Thyroid gland (tissue), 4 donors: ENCODE measurements at regions not wholly inside any gene's neighbourhood (a gene's known extent, or its start where the extent isn't known, plus 50 kb on each side); places are given as distances from the start of the nearest gene placed in this dataset.

ENCODE experiments used
- POLR2A ChIP-seq, 2 donors: fragments of 450-650 bp; IDR thresholded peaks; one replicate each; pipeline ENCODE4 v1.6.1; 2017; ENCODE audit warnings: antibody characterized with exemption in 2 of 2, mild to moderate bottlenecking in 2 of 2, moderate library complexity in 1 of 2
- TF ChIP-seq, protein P1 (sequence below), 6 experiments: fragments of 200-600 bp in 3 of 6; fragments of 450-650 bp in 3 of 6; sonication (generic) in 3 of 6; IDR thresholded peaks; one replicate each; pipeline ENCODE4 v1.5.1; 2016 to 2019; ENCODE audit warnings: antibody characterized with exemption in 6 of 6, mild to moderate bottlenecking in 2 of 6, inconsistent platforms in 1 of 6, moderate library complexity in 1 of 6

DNA sequence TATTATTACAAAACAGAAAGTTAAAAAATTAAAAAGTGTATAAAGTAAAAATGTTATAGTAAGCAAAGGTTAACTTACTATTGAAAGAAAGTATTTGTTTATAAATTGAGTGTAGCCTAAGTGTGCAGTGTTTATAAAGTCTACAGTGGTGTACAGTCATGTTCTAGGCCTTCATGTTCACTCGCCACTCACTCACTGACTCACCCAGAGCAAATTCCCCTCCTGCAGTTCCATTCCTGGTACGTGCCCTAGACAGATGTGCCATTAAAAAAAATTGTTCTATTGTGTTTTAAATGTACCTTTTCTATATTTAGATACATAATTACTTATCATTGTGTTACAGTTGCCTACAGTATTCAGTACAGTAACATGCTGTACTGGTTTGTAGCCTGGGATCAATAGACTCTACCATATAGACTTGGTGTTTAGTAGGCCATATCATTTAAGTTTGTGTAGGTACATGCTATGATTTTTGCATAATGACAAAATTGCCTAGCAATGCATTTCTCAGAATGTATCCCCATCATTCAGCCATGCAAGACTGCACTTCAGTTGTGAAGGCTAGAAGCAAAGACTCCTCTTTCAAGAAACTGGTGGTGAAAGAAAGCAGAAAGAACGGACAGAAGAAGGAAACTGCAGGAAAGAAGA lies 100.6 kb downstream of the DACT1 start:
- TF ChIP-seq, protein P1, sequence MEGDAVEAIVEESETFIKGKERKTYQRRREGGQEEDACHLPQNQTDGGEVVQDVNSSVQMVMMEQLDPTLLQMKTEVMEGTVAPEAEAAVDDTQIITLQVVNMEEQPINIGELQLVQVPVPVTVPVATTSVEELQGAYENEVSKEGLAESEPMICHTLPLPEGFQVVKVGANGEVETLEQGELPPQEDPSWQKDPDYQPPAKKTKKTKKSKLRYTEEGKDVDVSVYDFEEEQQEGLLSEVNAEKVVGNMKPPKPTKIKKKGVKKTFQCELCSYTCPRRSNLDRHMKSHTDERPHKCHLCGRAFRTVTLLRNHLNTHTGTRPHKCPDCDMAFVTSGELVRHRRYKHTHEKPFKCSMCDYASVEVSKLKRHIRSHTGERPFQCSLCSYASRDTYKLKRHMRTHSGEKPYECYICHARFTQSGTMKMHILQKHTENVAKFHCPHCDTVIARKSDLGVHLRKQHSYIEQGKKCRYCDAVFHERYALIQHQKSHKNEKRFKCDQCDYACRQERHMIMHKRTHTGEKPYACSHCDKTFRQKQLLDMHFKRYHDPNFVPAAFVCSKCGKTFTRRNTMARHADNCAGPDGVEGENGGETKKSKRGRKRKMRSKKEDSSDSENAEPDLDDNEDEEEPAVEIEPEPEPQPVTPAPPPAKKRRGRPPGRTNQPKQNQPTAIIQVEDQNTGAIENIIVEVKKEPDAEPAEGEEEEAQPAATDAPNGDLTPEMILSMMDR (IDR thresholded peaks at IDR 0.05), result no peak
- TF ChIP-seq POLR2A (IDR thresholded peaks at IDR 0.05), result no peak
